GM19043 (cell line): ENCODE measurements at regions not wholly inside any gene's neighbourhood (a gene's known extent, or its start where the extent isn't known, plus 50 kb on each side); places are given as distances from the start of the nearest gene placed in this dataset.
"Not testable (repeated sequence)": the region's sequence is repeated elsewhere in the genome, so short reads cannot be mapped to it uniquely, and the experiment has no call there.

Experiments used
- ATAC-seq: cut with Tn5 transposase; IDR thresholded peaks from one replicate; pipeline ENCODE4 v1.9.1; 2021; ENCODE audit warnings: low read depth; ENCODE audit not compliant: unreplicated experiment

DNA sequence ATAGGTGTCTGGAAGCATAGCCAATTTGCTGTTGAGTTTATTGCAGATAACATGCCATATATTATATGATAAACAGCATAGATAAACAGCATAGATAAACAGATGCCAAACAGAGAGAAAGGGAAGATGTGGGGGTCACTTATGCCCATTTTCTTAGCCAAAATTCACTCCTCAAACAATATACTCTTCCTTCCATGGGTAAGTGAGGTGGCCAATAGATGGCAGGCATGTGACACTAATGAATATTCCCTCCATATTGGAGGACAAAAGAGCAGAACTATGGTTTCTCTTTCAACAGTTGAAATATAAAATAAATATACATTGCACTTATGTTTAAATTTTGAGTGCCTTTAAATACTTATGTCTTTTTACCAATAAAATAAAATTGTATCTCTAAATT lies 1212.8 kb downstream of the REEP3 start:
- no peak for ATAC-seq

DNA sequence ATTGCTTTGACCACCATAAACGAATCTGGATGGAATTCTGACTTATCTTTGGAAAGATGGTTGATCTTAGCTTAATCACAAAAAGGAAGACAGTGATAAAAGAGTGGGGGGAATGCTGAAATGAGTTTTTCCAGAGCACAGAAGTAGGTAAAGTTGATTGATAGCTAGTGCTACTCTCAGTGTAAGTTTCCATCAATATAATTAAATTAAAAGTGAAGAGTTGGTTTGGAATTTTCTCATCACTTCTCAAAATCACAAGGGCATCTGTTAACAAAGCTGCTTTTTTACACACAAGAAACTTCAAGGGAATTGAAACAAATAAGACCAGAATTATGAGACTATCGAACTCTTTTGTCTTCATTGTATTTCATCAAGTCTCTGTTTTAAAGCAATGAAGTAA lies 1217.3 kb downstream of the REEP3 start:
- no peak for ATAC-seq

DNA sequence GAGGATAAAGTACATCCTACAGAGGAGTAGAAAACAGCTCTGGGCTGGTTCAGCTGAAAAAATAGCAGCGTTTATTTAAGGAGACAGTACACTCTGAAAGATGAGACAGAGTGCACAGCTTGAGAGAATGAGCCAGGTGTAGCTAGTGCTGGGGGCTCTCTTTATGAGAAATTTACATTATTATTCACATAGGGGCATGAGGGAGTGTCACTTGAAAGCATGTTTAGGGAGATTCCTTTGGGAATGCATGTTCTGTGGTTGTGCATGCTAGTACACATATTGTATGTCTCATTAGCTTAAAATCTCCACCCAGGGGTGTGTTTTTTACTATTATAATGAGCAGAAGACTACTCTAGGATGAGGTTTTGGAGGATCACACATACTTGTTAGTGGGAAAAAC lies 1224.4 kb downstream of the REEP3 start:
- no peak for ATAC-seq

DNA sequence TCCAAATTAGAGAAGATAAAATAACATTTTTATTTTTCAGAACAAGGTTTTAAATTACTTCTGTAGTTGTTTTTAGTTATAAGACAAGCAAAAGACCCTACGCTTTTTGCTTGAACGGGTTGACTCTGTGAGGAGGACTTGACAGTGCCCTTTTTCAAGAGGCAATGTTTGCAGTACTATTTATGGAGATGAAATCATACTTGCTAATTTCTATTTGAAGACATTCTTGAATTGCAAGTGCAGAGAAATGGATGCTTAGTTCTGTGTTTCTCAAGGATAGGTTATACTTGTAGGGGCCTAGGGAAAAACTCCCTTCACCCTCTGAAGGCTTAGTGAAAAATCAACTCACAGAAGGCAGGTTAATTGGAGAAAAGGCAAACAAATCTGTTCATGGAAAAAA lies 1229.5 kb downstream of the REEP3 start:
- ATAC-seq: no peak

DNA sequence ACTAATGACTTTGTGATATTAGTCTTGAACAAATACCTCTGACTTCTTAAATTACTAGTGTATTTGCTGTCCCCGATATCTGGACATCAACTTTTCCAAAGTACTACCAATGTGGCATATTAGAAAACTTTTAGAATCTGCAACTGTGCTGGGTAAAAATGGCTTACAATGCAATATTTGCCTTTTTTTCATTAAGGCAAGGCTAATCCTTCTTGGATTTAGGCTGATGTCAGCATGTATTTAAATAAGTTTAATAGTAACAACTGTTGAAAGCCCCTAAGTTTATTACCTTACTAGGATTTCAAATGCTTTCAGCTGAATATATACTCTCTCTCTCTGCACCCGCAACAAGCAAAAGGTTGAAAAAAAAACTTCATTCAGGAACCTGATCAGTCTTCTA lies 1232.3 kb downstream of the REEP3 start:
- no peak for ATAC-seq

DNA sequence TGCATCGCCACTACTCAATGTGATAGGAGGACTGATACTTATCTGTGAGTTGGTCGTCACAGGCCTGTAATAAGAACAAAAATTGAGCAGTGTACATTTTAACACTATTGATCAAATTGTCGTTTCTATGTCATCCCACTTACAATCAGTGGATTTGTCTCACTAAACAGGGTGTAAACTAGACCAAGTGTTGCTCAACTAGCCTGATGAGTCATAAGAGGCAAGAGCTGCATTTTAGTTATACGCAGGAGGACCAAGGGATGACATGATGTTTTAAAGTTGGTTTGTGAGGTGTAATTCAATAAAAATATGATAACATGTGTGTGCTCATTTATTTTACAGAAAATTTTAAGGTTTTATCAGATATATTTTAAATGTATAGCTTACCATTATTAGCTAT lies 1239.2 kb downstream of the REEP3 start:
- ATAC-seq: no peak

DNA sequence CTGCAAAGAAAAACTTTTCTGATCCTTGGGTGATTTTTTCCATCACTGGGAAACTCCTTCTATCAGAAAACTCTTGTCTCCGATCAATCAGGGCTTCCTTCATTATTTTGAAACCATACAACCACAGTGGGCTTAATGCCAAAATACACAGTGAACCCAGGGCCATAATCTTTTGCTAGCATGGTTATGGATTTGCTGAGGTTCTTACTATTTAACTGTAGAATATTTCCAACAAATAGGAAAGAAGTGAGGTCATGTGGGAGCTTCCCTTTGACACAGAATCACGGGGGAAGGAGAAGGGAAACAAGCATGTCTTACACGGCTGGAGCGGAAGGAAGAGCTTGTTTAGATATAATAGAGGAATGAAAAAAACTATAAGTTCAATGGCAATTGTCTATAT lies 1241.7 kb downstream of the REEP3 start:
- no peak for ATAC-seq

DNA sequence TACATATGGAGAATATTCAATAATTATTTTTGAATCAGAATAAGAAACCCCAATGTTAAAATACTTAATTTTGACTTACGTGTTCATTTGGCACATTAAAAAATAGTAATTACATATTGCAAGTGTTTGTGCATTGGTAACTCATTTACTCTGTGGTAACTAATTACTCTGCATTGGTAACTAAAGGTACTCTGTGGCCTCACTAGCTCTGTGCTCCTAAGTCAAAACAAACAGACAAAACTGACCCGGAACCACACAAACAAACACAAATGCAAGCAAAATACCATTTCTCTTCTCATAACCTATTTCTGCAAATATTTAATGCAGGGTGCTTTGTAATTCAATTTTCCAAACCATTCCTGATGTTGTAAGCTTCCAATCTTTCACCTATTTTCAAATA lies 1244.3 kb downstream of the REEP3 start:
- no peak for ATAC-seq

DNA sequence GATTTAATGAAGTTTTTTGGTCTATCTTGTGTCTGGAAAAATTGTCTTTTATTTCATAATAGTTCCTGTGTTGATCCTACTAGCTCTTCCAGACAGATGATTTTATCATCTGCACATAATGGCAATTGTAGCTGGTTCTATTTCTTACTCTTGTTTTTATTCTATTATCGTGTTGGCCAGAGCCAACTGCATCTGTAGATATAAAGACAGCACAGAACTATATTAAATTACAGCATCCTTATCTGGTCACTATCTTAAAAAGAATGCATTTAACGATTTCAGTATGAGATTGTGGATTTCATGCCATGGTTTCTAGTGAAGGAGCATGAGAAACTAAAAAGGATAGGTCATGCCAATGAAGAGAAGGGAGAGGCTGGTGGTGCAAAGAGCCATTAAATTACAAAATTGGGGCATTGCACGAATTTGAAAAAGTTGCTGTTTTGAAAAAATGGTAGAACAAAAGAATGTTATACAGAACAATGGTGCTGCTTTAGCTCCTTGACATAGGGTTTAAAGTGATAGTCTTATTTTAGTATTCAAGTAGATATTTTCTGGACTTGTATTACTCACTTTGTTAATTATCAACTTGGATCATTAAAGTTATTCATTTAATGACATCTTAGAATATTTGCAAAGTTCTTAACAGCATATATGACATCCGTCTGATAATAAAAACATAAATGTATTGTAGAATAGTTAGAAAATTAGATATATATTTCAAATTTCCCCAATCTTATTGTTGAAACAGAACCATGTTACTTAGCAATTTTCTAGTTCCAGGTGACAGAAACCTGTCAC lies 1250.3 kb downstream of the REEP3 start:
- ATAC-seq: no peak

DNA sequence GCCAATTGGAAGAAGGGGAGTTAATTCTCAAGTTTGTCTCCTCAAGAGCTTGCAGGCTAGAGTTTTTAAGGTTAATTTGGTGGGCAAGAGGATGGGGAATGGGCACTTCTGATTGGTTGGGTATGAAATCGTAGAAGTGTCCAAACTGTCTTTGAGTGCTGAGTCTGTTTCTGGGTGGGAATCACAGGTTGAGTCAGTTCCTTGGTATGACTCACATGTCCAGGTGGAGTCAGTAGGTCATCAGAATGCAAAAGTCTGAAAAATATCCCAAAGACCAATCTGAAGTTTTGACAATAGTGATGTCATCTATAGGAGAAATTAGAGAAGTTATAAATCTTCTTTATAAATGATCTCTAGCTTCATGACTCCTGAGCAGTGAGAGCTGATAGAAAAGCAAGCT lies 1252.2 kb downstream of the REEP3 start:
- ATAC-seq: no peak

DNA sequence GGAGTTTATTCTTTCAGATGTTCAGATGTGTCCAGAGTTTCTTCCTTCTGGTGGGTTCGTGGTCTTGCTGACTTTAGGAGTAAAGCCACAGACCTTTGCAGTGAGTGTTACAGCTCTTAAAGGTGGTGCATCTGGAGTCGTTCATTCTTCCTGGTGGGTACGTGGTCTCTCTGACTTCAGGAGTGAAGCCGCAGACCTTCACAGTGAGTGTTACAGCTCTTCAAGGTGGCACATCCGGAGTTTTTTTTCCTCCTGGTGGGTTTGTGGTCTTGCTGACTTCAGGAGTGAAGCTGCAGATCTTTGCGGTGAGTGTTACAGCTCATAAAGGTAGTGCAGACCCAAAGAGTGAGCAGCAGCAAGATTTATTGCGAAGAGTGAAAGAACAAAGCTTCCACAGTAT lies 1263.2 kb downstream of the REEP3 start:
- not testable (repeated sequence) for ATAC-seq

DNA sequence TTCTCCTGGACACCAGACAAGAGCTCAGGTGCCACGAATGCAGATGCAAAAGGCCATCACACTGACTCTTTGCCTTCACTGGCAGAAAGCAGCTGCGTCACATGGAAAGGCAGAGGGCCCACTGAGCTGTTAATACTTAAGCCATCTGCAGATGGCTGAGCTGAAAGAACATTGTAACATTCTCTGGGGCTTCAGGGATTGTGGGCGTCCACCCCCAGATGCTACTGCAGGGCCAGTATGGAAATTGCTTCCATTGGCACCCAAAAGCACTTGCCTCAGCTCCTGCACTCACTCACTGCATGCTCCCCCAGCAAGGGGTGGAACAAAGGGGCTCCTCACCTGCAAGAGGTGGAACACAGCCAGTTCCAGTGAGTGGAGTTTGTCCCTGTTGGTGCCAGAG lies 1264.6 kb downstream of the REEP3 start:
- ATAC-seq: no peak

DNA sequence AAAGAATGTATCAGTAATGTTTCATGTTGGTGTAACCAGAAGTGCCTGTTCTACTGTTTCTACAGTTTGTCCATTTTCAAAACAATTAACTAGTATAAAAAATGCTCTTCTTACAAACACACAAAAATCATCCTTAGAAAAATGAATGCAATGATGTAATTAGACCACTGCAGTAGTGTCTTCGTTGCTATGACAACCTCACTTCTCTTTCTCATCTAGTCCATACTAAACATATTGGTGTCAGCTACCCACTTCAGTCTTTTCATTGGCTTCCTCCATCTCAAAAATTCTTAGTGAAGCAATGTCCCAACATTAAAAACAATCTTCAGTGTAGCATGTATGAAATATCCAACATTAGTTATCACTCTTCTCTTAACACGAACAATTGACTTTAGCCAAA lies 1265.8 kb downstream of the REEP3 start:
- no peak for ATAC-seq

DNA sequence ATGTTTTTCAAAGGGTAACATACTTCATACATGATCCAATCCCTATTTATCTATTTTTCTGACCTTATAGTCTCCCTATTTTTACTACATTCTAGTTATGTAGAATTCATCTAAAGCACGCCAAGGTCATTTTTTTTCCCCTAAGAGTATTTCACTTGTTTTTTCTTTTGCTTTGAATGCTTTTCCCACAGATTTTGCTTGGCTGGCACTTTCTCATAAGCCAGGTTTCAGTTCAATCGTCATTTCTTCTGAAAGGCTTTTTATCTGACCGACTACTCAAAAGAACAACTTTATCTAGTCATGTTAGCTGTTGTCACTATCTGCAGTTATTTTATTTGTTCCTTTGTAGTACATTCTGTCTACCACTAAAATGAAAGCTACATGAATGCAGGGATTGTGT lies 1274.6 kb downstream of the REEP3 start:
- no peak for ATAC-seq

DNA sequence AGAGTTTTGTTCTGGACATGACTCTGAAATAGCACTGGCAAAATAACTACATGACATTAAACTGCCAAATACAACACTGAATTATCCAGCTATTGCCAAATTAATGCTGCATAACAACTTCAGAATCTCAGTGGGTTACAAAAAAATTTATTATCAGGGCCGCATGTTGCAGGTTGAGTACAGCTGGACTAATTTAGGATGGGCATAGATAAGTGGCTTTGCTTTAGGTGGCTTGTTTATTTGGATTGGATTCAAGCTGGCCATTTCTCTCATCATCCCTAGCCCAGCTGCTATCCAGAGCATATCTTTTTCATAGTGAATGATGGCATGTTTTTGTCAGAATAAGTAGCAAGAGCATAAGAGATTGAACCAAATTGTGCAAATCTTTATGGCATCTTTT lies 1277.1 kb downstream of the REEP3 start:
- no peak for ATAC-seq

DNA sequence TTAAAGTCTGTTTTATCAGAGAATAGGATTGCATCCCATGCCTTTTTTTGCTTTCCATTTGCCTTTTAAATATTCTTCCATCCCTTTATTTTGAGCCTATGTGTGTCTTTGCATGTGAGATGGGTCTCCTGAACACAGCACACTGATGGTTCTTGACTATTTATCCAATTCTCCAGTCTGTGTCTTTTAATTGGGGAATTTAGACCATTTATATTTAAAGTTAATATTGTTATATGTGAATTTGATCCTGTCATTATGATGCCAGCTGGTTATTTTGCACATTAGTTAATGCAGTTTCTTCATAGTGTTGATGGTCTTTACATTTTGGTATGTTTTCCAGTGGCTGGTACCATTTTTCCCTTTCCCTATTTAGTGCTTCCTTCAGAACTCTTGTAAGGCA lies 1287.0 kb downstream of the REEP3 start:
- ATAC-seq: not testable (repeated sequence)

DNA sequence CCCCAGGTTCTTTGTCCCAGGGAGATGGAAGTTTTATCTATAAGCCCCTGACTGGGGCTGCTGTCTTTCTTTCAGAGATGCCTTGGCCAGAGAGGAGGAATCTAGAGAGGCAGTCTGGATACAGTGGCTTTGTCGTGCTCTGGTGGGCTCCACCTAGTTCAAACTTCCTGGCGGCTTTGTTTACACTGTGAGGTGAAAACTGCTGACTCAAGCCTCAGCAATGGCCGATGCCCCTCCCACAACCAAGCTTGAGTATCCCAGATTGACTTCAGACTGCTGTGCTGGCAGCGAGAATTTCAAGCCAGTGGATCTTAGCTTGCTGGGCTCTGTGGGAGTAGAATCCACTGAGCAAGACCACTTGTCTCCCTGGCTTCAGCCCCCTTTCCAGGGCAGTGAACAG lies 1288.8 kb downstream of the REEP3 start:
- ATAC-seq: not testable (repeated sequence)

DNA sequence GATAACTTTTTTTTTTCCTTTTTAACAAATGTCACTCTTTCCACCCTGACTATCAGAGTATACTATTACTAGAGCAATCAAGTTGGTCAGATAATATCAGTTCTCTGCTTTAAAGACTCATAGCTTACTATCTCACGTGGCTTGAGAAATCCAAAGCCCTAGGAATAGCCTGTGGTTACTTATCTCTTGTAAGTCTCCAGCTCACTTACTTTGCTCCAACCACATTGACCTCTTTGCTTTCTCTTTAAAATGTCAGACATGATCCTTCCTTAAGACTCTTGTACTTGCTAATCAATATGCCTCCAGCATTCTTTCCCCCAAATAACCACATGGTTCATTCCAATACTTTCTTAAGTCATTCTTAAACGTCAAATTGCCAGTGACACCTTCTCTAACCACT lies 1292.2 kb downstream of the REEP3 start:
- ATAC-seq: no peak

DNA sequence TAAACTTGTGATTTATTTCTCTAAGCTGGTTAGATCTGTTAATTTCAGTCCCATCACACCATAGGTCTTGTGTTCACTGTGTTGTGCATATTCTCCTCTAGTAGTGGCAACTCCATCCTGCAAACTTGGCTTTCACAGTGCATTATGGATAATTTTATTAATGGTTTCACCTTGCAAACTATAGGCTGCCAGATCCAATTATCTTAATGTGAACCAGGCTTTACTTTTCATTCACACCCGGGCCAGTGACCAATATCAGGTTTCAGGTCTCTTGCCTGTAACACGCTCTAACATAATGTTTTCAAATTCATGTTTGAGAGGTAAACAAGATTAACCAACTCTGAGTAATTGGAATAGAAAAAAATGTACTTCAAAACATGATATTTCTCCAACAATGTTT lies 1293.0 kb downstream of the REEP3 start:
- ATAC-seq: no peak

DNA sequence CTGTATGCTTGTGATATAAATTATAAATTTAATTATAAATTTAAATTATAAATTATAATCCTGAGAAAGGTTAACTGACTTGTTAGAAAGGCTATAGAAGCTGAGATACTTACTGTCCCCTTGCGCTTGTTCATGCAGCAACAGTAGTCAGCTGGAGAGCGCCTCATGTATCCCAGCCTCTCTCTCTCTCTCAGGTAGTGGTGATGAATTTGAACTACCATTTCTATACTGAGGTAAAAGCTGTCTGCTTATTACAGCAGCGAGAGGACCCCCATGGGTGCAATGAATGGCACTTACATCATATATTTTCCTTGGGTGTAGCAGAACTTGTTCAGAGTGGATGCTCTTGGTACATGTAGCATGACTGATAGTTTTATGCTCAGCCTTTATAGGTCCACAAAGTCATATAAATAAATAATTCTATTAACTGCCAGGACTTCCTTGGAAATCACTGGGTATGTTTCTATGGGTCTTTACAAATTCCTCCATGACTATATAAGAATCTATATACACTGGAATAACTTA lies 1308.7 kb downstream of the REEP3 start:
- no peak for ATAC-seq

DNA sequence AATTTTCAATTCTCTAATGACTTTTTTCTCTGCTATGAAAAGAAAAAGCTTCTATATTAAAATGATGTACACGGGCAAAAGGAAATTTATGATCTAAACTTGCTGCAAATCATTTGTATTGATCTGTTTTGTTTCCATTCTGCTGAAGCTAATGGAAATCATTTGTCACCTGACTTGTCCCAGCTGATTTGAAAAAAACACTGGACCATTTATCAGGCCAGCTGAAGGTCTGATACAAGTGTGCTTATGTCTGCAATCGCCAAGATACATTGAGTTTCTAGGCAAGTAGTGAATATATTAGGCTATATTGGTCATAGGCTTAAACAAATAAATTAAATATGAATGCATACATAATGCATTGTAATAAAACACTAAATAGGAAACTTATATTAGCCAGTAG lies 1309.7 kb downstream of the REEP3 start:
- ATAC-seq: no peak

DNA sequence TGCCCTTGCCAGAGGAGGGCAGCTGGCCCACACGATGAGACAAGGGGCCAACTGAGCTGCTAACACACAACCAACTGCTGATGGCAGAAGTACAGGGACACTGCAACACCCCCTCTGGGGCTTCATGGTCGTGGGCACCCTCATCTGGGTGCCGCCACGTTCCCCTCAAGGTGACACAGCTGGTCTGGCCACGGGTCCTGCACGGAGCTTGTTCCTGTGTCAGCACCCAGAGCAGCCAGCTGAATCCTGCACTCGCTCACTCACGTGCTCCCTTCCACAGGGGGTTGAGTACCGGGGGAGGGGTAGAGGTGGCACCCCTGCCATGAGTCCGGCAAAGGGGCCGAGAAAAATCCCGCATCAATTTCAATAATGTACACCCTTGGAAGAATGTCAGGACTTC lies 1319.1 kb downstream of the REEP3 start:
- no peak for ATAC-seq

DNA sequence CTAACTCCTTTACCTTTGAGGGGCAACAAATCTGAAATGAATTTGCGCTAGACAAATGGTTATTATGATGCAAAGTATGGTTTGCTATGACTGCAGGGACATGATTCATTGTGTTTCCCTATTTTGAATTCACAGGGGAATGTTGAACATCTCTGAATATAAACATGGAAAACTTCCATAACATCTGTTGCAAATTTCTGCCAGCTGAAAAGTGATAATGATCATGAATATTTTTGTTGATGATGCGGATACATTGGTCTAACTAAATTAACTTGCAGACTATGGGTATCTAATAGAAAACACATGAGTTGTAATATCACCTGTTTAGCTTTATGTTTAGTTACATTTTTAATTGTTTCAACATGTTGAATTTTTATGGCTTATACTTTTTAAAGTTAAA lies 1325.5 kb downstream of the REEP3 start:
- ATAC-seq: no peak
